BE2C (cell line): ENCODE measurements at regions not wholly inside any gene's neighbourhood (a gene's known extent, or its start where the extent isn't known, plus 50 kb on each side); places are given as distances from the start of the nearest gene placed in this dataset.
A peak's percentile ranks its signal among the peaks of the same experiment; 100 is the strongest.

ENCODE experiments used
- DNase-seq: peaks from one replicate; pipeline ENCODE4 v3.0.0-alpha.2; 2020
- H3K27me3 ChIP-seq: fragments of 250-450 bp; sonication (Bioruptor Pico); 2 replicates; pipeline ENCODE4 v1.5.1; 2020; ENCODE audit warnings: mild to moderate bottlenecking
- H3K36me3 ChIP-seq: fragments of 250-450 bp; sonication (Bioruptor Pico); 2 replicates; pipeline ENCODE4 v1.5.1; 2020; ENCODE audit warnings: mild to moderate bottlenecking
- H3K4me1 ChIP-seq: fragments of 250-450 bp; sonication (Bioruptor Pico); 2 replicates; pipeline ENCODE4 v1.5.1; 2020
- H3K4me3 ChIP-seq: 2 replicates; pipeline ENCODE4 v1.5.1; 2011; ENCODE audit warnings: low read depth, low read length
- H3K9me3 ChIP-seq: fragments of 250-450 bp; sonication (Bioruptor Pico); 2 replicates; pipeline ENCODE4 v1.5.1; 2020
- CTCF ChIP-seq: IDR thresholded peaks from 2 replicates; pipeline ENCODE4 v1.5.1; 2012; ENCODE audit warnings: mild to moderate bottlenecking, low read depth, low read length

GRCh38 chr6:28656715-28657114, 131.0 kb downstream of the GPX5 start:
- TF ChIP-seq CTCF: no peak
- Histone ChIP-seq H3K4me1 (no peaks in the 10 kb centered on the region), H3K27me3 (peaks cover 4% of the 10 kb centered on the region), H3K9me3 (no peaks in the 10 kb centered on the region), H3K4me3 (peak overlapping the region; percentile 70), H3K36me3 (no peaks in the 10 kb centered on the region)
- DNase-seq: no peak

- no peak for DNase-seq
- no peaks in the 10 kb centered on the region for H3K9me3 ChIP-seq
- H3K4me3 ChIP-seq: peak overlapping the region; percentile 70
- no peaks in the 10 kb centered on the region for H3K36me3 ChIP-seq
- TF ChIP-seq CTCF: no peak
- H3K4me1 ChIP-seq: no peaks in the 10 kb centered on the region
- H3K27me3 ChIP-seq: peaks cover 4% of the 10 kb centered on the region
These were observed 131.7 kb downstream of the GPX5 start for GRCh38 chr6:28657381-28657768.

GRCh38 chr6:28657769-28658465, 132.2 kb downstream of the GPX5 start:
- DNase-seq: peak; percentile 61
- TF ChIP-seq CTCF: no peak
- H3K27me3 ChIP-seq: peaks cover 4% of the 10 kb centered on the region
- peak overlapping the region; percentile 70 for H3K4me3 ChIP-seq
- H3K4me1 ChIP-seq: no peaks in the 10 kb centered on the region
- no peaks in the 10 kb centered on the region for H3K36me3 ChIP-seq
- no peaks in the 10 kb centered on the region for H3K9me3 ChIP-seq

GRCh38 chr6:28658475-28659249, 133.0 kb downstream of the GPX5 start:
- Histone ChIP-seq H3K4me3 (peak overlapping the region; percentile 70), H3K9me3 (no peaks in the 10 kb centered on the region), H3K4me1 (no peaks in the 10 kb centered on the region), H3K27me3 (peaks cover 4% of the 10 kb centered on the region), H3K36me3 (no peaks in the 10 kb centered on the region)
- TF ChIP-seq CTCF: no peak
- DNase-seq: no peak

GRCh38 chr6:28659250-28659566, 133.5 kb downstream of the GPX5 start:
- H3K4me3 ChIP-seq: peak overlapping the region; percentile 70

More at GRCh38 chr6:28659250-28659566, 133.5 kb downstream of the GPX5 start:
- no peak for DNase-seq
- no peaks in the 10 kb centered on the region for H3K9me3 ChIP-seq
- TF ChIP-seq CTCF: no peak
- H3K4me1 ChIP-seq: no peaks in the 10 kb centered on the region
- peaks cover 4% of the 10 kb centered on the region for H3K27me3 ChIP-seq
- H3K36me3 ChIP-seq: no peaks in the 10 kb centered on the region
